ENCODE measurements at regions not wholly inside any gene's neighbourhood (a gene's known extent, or its start where the extent isn't known, plus 50 kb on each side); places are given as distances from the start of the nearest gene placed in this dataset.
"Not testable (repeated sequence)": the region's sequence is repeated elsewhere in the genome, so short reads cannot be mapped to it uniquely, and the experiment has no call there.

DNA sequence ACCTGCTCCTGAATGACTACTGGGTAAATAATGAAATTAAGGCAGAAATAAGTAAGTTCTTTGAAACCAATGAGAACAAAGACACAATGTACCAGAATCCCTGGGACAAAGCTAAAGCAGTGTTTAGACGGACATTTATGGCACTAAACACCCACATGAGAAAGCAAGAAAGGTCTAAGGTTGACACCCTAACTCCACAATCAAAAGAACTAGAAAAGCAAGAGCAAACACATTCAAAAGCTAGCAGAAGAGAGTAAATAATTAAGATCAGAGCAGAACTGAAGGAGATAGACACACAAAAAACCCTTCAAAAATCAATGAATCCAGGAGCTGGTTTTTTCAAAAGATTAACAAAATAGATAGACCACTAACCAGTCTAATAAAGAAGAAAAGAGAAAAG is 203.2 kb upstream of the LRRC61 start:
- H3K9me3 ChIP-seq; H3K36me3 ChIP-seq; H3K27me3 ChIP-seq (replicated peaks; ENCODE audit: insufficient read depth); H3K4me3 ChIP-seq; intact Hi-C loops (cut with DNase I); DNase-seq (ENCODE audit: low spot score); H3K4me1 ChIP-seq (replicated peaks); H3K27ac ChIP-seq: not testable (repeated sequence)
- 19% methylated on average over 1 of the region's 1 CpG for WGBS

DNA sequence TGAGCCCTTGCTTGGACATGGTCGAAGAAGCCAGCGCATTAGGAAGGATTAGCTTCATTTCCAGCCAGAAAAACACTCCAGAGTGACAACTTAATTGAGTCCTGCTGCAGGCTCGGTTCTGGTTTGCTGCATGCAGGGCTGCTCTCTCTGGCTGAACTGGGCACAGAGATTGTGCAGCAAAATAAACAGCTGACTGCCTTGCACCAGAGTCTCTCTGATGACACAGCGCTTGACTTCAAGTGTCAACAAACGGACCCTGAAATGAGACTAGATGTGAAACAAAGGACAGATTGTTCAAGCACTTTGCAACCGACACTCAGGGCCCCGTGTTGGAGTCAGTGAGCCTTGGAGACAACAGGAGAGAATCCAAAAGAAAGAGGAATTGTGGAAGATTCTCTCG is 197.3 kb upstream of the LRRC61 start:
- 41% methylated on average over 8 of the region's 8 CpGs for WGBS
- H3K4me1 ChIP-seq (replicated peaks); intact Hi-C loops (cut with DNase I); H3K27ac ChIP-seq; H3K36me3 ChIP-seq; H3K9me3 ChIP-seq; H3K27me3 ChIP-seq (replicated peaks; ENCODE audit: insufficient read depth); DNase-seq (ENCODE audit: low spot score); H3K4me3 ChIP-seq: not testable (repeated sequence)

- H3K36me3 ChIP-seq; H3K4me1 ChIP-seq (replicated peaks); DNase-seq (ENCODE audit: low spot score); H3K27ac ChIP-seq; intact Hi-C loops (cut with DNase I); H3K27me3 ChIP-seq (replicated peaks; ENCODE audit: insufficient read depth); H3K4me3 ChIP-seq; H3K9me3 ChIP-seq: not testable (repeated sequence)
- 81% methylated on average over 7 of the region's 7 CpGs for WGBS
Observed at GRCh38 chr7:150134451-150134850, 188.7 kb upstream of the LRRC61 start.

DNA sequence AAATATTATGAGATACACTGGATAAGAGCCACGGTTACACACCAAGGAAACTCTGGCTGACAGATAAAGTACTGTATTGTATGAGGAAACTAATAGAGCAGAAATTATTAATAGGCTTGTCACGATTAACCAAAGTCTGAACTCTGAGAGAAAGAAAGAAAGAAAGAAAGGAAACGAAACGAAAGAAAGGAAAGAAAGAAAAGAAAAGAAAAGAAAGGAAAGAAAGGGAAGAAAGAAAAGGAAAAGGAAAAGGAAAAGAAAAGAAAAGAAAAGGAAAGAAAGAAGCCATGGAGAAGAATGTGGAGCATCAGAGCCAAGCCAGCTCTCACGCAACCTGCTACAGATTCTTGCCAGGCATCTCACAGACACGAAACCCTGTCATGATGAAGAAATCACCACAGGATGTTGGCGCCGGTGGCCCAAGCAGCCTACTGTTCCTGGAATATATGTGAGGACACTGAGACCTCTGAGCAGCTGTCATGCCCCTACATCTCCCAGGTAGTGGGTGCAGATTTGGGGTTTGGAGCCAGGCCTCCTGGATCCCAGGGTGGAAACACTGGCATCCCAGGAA is 187.4 kb upstream of the LRRC61 start:
- 59% methylated on average over 8 of the region's 8 CpGs for WGBS
- H3K4me1 ChIP-seq (replicated peaks); H3K36me3 ChIP-seq; H3K4me3 ChIP-seq; H3K27ac ChIP-seq; H3K27me3 ChIP-seq (replicated peaks; ENCODE audit: insufficient read depth); intact Hi-C loops (cut with DNase I); DNase-seq (ENCODE audit: low spot score); H3K9me3 ChIP-seq: not testable (repeated sequence)
- TF ChIP-seq POLR2AphosphoS5 (IDR thresholded peaks at IDR 0.05) = peak; percentile 49

- H3K4me1 ChIP-seq (replicated peaks); H3K27me3 ChIP-seq (replicated peaks; ENCODE audit: insufficient read depth); DNase-seq (ENCODE audit: low spot score); H3K27ac ChIP-seq; H3K36me3 ChIP-seq; intact Hi-C loops (cut with DNase I); H3K4me3 ChIP-seq; H3K9me3 ChIP-seq: not testable (repeated sequence)
- WGBS = 90% methylated on average over 5 of the region's 5 CpGs
Observed at GRCh38 chr7:150139840-150140239, 183.3 kb upstream of the LRRC61 start.

- DNase-seq (ENCODE audit: low spot score); H3K9me3 ChIP-seq; intact Hi-C loops (cut with DNase I); H3K4me1 ChIP-seq (replicated peaks); H3K27ac ChIP-seq; H3K36me3 ChIP-seq; H3K4me3 ChIP-seq; H3K27me3 ChIP-seq (replicated peaks; ENCODE audit: insufficient read depth): not testable (repeated sequence)
- 64% methylated on average over 13 of the region's 13 CpGs for whole genome bisulfite sequencing
Observed at GRCh38 chr7:150141525-150142345, 181.4 kb upstream of the LRRC61 start.

DNA sequence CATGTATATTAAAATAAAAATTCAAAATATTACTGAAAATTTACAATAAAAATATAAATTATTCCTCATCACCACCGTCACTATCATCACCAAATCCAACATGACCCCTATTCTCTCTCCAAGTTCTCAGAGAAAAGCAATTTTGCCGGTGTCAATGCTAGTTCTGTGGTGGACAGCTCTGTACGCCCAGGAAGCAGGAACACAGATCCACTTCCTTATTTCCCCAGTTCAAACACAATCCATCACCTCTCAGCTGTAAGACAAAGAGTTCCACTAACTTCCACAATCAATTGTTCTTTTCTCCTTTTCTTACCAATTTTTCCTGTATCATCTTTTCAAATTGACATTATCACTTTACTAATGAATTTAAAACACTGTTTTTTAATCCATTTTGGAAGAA is 177.0 kb upstream of the LRRC61 start:
- H3K27ac ChIP-seq; H3K4me1 ChIP-seq (replicated peaks); H3K36me3 ChIP-seq; H3K27me3 ChIP-seq (replicated peaks; ENCODE audit: insufficient read depth); H3K9me3 ChIP-seq; DNase-seq (ENCODE audit: low spot score); H3K4me3 ChIP-seq; intact Hi-C loops (cut with DNase I): not testable (repeated sequence)
- WGBS = 78% methylated on average over 3 of the region's 3 CpGs

- H3K9me3 ChIP-seq; DNase-seq (ENCODE audit: low spot score); H3K36me3 ChIP-seq; intact Hi-C loops (cut with DNase I); H3K4me1 ChIP-seq (replicated peaks); H3K4me3 ChIP-seq; H3K27me3 ChIP-seq (replicated peaks; ENCODE audit: insufficient read depth); H3K27ac ChIP-seq: not testable (repeated sequence)
- WGBS = 32% methylated on average over 3 of the region's 3 CpGs
Observed at GRCh38 chr7:150147524-150147923, 175.6 kb upstream of the LRRC61 start.

GRCh38 chr7:150156015-150156414 is 167.1 kb upstream of the LRRC61 start:
- H3K4me3 ChIP-seq; H3K4me1 ChIP-seq (replicated peaks); intact Hi-C loops (cut with DNase I); DNase-seq (ENCODE audit: low spot score); H3K36me3 ChIP-seq; H3K9me3 ChIP-seq; H3K27me3 ChIP-seq (replicated peaks; ENCODE audit: insufficient read depth); H3K27ac ChIP-seq: not testable (repeated sequence)
- 68% methylated on average over 4 of the region's 4 CpGs for WGBS

DNA sequence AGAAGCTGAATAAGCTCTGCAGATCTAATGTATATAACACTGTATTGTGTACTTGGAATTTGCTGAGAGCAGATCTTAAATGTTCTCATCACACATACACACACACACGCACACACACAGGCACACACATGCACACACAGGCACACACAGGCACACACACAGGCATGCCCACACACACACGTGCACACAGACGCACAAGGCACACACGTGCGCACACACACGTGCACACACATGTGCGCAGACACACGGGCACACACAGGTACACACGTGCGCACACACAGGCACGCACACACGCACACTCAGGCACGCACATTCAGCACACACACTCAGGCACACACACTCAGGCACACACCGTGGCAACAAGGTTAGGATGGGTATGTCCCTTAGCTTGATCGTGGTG is 164.5 kb upstream of the LRRC61 start:
- intact Hi-C loops (cut with DNase I); DNase-seq (ENCODE audit: low spot score); H3K36me3 ChIP-seq; H3K27me3 ChIP-seq (replicated peaks; ENCODE audit: insufficient read depth); H3K4me1 ChIP-seq (replicated peaks); H3K4me3 ChIP-seq; H3K27ac ChIP-seq; H3K9me3 ChIP-seq: not testable (repeated sequence)
- 93% methylated on average over 15 of the region's 15 CpGs for WGBS

DNA sequence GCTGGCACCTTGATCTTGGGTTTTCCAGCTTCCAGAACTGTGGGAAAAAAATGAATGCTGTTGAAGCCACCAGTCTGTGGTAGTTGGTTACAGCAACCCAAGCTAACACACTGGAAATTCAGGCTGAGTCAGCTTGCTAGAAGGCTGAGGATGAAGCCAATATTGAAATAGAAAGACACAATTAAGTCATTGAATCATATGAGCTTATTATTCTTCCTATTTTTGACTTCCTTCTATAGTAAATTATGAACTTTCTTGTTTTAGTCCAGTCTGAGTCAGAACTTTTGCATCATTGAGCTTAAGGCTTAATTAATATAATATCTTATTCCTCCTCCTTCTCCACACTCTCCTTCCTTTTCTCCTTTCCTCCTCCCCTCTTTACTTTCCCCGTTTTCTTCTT is 153.6 kb upstream of the LRRC61 start:
- H3K27me3 ChIP-seq (replicated peaks; ENCODE audit: insufficient read depth); intact Hi-C loops (cut with DNase I); H3K9me3 ChIP-seq; H3K27ac ChIP-seq; H3K4me3 ChIP-seq; H3K36me3 ChIP-seq; H3K4me1 ChIP-seq (replicated peaks); DNase-seq (ENCODE audit: low spot score): not testable (repeated sequence)
- WGBS = 86% methylated on average over 1 of the region's 1 CpG

DNA sequence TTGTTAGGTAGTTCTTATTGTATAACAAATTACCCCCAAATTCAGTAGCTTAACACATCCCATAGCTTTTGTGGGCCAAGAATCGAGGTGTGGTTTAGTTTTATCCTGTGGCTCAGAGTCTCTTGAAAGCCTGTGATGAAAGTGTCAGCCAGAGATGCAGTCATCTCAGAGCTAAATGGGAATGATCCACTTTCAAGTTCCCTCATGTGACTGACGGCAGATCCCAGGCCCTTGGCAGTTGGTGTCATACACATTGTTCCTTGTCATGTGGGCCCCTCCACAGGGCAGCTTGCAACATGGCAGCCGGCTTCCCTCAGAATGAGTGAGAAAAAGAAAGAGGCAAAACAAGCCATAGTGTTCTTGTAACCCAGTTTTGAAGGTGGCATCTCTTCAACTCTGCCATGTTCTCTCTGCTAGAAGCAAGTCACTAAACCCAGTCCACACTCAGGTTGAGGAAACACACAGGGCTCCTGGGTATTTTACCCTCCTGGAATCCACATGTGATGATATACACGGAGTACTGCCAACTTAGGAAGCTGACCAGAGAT is 153.1 kb upstream of the LRRC61 start:
- WGBS = 82% methylated on average over 3 of the region's 4 CpGs
- H3K4me1 ChIP-seq (replicated peaks); H3K27me3 ChIP-seq (replicated peaks; ENCODE audit: insufficient read depth); H3K4me3 ChIP-seq; H3K36me3 ChIP-seq; H3K9me3 ChIP-seq; intact Hi-C loops (cut with DNase I); DNase-seq (ENCODE audit: low spot score); H3K27ac ChIP-seq: not testable (repeated sequence)
